ENCODE measurements at regions not wholly inside any gene's neighbourhood (a gene's known extent, or its start where the extent isn't known, plus 50 kb on each side); places are given as distances from the start of the nearest gene placed in this dataset.

- DNase-seq = no peak
Observed at GRCh38 chr7:22676385-22676784, 50.6 kb upstream of the IL6 start.

GRCh38 chr7:22675917-22676343 is 51.1 kb upstream of the IL6 start:
- DNase-seq = peak; percentile 81

DNA sequence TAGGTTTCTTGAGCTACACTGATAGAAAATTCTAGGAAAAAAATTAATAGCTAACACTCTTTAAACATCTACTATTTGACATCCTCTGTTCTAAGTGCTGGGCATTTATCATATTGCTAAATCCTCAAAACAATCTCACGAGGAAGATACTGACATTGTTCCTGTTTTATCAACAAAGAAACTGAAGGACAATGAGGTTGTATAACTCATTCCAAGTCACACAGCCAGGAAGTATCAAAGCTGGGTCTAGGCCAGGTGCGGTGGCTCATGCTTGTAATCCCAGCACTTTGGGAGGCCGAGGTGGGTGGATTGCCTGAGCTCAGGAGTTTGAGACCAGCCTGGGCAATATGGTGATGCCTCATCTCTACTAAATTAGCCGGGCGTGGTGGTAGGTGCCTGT is 51.6 kb upstream of the IL6 start:
- no peak for DNase-seq

- no peak for DNase-seq
Observed at GRCh38 chr7:22672846-22673680, 53.9 kb upstream of the IL6 start.

- peak; percentile 73 for DNase-seq
Observed at GRCh38 chr7:22671177-22671879, 55.7 kb upstream of the IL6 start.

DNA sequence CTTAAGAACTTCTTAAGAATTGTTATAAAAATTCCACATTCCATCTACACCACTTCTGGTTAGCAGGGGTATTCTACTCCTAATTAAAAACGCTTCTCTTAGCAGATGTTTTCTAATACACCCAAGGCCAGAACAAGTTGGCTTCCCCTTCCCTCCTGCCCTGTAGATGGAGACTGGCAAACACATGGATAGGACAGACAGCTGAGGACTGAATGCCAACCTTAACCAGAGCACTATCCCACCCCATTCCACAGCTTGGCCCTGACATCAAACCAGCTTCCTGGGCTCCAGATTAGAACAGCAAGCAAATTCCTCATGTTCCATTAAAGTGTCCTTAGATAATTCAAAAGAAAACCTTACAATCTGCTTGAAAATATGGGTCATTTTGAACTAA is 56.6 kb upstream of the IL6 start:
- DNase-seq = no peak

- no peak for DNase-seq
Observed at GRCh38 chr7:22669692-22670421, 57.1 kb upstream of the IL6 start.

- no peak for DNase-seq
Observed at GRCh38 chr7:22668971-22669401, 58.0 kb upstream of the IL6 start.

DNA sequence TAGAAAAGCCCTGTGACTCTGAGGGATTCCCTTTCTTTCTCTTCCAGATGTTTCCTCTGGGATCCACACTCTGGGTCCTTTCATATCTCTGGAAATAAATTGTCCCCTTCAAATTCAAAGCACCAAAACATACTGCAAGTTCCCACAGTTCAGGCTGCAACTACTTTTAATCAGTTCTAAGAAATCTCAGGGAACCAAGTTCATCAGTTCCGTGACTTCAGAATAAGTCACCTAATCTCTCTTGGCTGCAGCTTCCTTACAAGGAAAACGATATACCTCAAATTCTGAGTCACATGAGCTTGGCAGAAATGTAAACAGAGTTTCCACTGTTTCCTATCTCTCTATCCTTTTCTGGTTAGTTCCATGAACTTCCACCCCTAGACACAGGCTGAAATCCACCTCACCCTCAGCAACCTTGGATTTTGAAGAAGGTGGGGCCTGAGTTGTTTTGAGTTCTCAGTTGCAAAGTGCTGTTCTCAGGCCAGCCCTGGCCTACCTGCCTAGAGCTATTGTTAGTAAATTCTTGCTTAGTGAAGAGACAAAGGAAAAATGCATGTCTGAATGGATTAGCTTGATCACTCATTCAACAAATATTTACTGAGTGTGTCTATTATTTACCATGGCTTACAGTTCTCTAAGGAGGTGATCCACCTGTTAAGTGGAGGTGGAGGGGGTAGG is 59.3 kb upstream of the IL6 start:
- peak; percentile 90 for DNase-seq

DNA sequence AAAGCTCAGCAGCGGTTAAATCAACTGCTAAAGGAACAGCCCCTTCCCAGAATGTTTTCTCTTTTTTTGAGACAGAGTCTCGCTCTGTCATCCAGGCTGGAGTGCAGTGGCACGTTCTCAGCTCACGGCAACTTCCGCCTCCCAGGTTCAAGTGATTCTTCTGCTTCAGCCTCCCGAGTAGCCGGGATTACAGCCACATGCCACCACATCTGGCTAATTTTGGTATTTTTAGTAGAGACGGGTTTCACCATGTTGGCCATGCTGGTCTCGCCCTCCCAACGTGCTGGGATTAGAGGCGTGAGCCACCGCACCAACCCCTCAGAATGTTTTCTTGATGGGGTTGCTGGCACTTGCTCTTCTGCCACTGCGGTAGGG is 59.8 kb upstream of the IL6 start:
- no peak for DNase-seq

DNA sequence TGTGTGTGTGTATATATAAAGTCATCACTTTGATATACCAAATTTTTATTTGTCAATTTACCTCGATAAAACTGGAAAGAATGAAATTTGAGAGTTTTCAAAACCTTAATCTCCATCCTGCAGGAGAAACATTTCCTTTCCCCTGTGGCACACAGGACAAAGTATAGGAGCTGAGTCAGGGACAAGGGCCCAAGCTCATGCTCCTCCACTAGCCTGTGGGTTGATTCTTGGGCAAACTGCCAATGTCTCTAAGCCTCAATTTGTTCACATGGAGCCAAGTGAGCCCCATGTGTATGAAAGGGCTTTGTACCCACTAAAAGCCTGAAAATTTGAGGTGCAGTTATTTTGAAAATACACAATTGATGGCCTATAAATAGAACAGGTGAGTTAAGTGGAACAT is 60.3 kb upstream of the IL6 start:
- peak; percentile 75 for DNase-seq

GRCh38 chr7:22665923-22666322 is 61.1 kb upstream of the IL6 start:
- DNase-seq = peak; percentile 34

- no peak for DNase-seq
Observed at GRCh38 chr7:22664988-22665798, 61.8 kb upstream of the IL6 start.

DNA sequence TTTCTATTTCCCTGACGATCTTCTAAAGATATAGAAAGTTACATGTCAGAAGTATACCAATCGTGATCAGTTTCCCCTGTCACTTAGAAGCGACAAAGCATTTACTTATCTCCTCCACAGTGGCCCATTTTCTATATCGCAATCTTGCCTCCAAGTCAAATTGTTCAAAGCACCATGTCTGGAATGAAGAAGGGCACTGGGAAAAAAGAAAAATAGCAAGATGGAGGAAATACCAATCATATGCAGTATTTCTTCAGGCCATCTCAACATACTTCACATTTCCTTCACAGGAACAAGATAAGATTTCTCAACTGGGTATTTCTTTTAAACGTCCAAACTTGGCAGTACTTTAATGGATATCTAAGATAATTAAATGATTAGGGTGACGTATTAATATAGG is 63.3 kb upstream of the IL6 start:
- no peak for DNase-seq

- peak; percentile 69 for DNase-seq
Observed at GRCh38 chr7:22663357-22663718, 63.7 kb upstream of the IL6 start.

DNA sequence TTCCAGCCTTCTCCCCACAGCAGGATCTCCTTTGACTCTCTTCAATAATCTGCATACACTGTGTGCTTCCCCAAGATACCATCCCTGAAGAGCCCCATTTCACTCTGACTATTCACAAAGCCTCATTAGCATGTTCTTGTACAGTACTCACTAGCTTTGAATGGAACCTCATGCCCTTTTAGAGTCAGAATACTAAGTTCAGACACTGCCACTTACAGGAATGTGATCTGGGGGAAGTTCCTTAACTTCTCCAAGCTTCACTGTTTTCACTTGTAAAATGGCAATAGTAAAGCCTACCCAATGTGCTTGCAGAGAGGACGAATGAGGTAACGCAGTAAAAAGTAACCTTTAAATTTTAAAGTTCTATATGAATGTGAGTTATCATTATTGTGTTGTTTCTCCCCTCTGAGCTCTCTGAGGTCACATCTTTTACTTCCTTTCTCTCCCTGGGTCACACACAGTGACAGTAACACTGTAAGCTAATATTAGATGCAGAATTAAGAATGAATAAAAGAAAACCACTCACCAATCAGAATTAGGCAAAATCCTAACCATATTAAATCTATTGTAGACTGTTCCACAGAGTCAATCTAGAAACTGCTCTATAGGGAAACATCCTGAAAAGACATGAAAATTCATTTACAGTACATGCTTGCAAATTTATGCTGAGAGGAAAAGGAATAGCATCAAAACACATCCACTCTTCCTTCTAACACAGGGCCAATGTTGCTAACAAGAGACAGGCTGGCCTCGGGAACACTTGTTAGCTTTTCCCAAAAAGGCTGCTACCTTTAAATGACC is 64.2 kb upstream of the IL6 start:
- no peak for DNase-seq

GRCh38 chr7:22662036-22662435 is 65.0 kb upstream of the IL6 start:
- DNase-seq = no peak

GRCh38 chr7:22660732-22661131 is 66.3 kb upstream of the IL6 start:
- no peak for DNase-seq

GRCh38 chr7:22660293-22660692 is 66.7 kb upstream of the IL6 start:
- no peak for DNase-seq

- no peak for DNase-seq
Observed at GRCh38 chr7:22659741-22660140, 67.3 kb upstream of the IL6 start.

- DNase-seq = no peak
Observed at GRCh38 chr7:22658031-22658430, 69.0 kb upstream of the IL6 start.

GRCh38 chr7:22657479-22657878 is 69.5 kb upstream of the IL6 start:
- DNase-seq = no peak
